Activated T-cell treated with anti-CD3 and anti-CD28 coated beads, Interleukin-2, amount 50 U/mL, for 24 hours (primary cell): ENCODE measurements at regions not wholly inside any gene's neighbourhood (a gene's known extent, or its start where the extent isn't known, plus 50 kb on each side); places are given as distances from the start of the nearest gene placed in this dataset.
A peak's percentile ranks its signal among the peaks of the same experiment; 100 is the strongest.

Experiments used
- DNase-seq: peaks from one replicate; pipeline ENCODE4 v3.0.0-alpha.2; 2020
- H3K27ac Mint-ChIP-seq: 2 replicates; pipeline ENCODE4 v1.8.0; 2020; ENCODE audit warnings: mild to moderate bottlenecking, mixed read lengths
- H3K27me3 Mint-ChIP-seq: 2 replicates; pipeline ENCODE4 v1.8.0; 2020; ENCODE audit warnings: mixed read lengths
- H3K36me3 Mint-ChIP-seq: 2 replicates; pipeline ENCODE4 v1.8.0; 2020; ENCODE audit warnings: low read depth, mixed read lengths
- H3K4me1 Mint-ChIP-seq: 2 replicates; pipeline ENCODE4 v1.8.0; 2020; ENCODE audit warnings: low read depth, mixed read lengths
- H3K4me3 Mint-ChIP-seq: 2 replicates; pipeline ENCODE4 v1.8.0; 2020; ENCODE audit warnings: mild to moderate bottlenecking, moderate library complexity, mixed read lengths
- H3K9me3 Mint-ChIP-seq: 2 replicates; pipeline ENCODE4 v1.8.0; 2020; ENCODE audit warnings: mixed read lengths

DNA sequence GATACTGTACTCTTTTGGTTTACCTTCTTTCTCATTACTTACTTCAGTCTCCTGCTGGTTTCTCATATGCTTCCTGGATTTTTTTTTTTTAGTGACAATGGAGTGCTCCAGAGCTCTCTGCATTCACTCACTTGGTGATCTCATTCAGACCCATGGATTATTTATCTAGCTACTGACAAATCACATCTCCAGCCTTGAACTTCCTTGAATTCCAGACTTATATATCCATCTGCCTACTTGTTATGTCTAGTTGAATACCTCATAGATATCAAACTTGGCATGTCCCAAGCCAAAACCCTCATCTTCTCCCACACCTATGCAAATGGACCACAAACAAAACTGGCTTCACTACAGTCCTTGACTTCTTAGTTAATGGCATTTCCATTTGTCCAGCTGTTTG, 234.7 kb upstream of the ZPLD1 start:
- Mint-ChIP-seq H3K4me1 (peaks cover 2% of the 10 kb centered on the region), H3K4me3 (no peak overlapping the region), H3K36me3 (no peaks in the 10 kb centered on the region), H3K27ac (no peak overlapping the region), H3K9me3 (no peaks in the 10 kb centered on the region), H3K27me3 (no peaks in the 10 kb centered on the region)
- DNase-seq, result no peak

DNA sequence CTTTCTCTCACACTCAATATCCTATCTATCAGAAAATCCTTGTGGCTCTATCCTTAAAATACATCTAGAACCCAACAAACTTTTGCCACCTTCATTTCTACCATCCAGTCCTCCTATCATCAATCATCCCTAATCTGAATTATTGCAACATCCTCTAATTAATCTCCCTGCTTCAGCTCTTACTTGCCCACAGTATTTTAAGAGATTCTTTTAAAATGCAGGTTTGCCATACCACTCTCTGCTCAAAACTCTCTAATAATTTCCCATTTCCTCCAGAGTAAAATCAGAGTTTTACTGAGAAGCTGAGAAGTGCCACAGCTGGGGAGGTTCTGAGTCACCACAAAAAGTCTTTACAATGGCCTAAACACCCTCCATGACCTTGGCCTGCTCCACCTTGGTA, 234.3 kb upstream of the ZPLD1 start:
- Mint-ChIP-seq H3K4me1 (no peaks in the 10 kb centered on the region), H3K27me3 (no peaks in the 10 kb centered on the region), H3K4me3 (no peak overlapping the region), H3K27ac (no peak overlapping the region), H3K36me3 (no peaks in the 10 kb centered on the region), H3K9me3 (no peaks in the 10 kb centered on the region)
- no peak for DNase-seq

DNA sequence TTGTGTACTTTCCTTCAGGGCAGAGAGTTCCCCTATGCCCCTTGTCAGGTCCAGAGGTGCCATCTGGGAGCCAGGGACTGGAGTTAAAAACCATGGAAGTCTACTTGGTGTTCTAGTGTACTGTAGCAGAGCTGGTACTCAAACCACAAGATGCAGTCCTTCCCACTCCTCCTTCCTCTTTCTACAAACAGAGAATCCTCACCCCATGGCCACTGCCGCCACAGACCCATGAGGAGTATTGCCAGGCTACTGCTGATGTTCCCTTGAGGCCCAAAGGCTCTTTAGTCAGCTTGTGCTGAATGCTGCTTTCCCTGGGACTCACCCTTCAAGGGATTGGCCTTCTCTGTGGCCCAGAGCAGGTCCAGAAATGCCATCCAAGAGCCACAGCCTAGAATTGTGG, 229.2 kb upstream of the ZPLD1 start:
- Mint-ChIP-seq H3K4me1 (no peaks in the 10 kb centered on the region), H3K4me3 (no peak overlapping the region), H3K27ac (no peak overlapping the region), H3K36me3 (no peaks in the 10 kb centered on the region), H3K9me3 (peaks cover 6% of the 10 kb centered on the region), H3K27me3 (no peaks in the 10 kb centered on the region)
- DNase-seq, result no peak

DNA sequence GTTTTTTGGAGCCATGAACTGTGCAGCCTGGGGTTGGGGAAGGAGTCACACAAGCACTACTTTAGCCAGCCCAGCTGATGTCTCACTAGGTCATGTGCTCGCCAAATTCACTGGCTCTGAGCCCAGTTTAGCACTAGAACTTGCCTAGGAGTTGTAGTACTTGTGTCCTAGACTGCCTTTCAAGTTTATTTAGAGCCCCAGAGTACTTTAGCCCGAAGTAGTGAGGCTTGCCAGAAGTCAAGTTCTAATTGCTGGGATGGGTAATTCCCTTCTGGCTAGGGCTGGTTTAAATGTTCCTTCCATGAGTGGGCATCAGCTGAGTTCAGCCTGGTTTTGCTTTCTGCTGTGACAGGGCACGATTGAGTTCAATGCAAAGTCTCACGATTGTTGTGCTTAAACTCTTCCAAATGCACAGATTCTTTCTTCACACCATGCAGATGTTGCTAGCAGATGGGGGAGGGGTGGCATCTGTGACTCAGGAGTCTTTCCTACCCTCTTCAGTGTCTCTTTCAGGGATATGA, 228.2 kb upstream of the ZPLD1 start:
- peaks cover 6% of the 10 kb centered on the region for H3K9me3 Mint-ChIP-seq
- no peak overlapping the region for H3K27ac Mint-ChIP-seq
- no peaks in the 10 kb centered on the region for H3K36me3 Mint-ChIP-seq
- H3K27me3 Mint-ChIP-seq, result no peaks in the 10 kb centered on the region
- H3K4me1 Mint-ChIP-seq, result no peaks in the 10 kb centered on the region
- no peak for DNase-seq
- H3K4me3 Mint-ChIP-seq, result no peak overlapping the region

DNA sequence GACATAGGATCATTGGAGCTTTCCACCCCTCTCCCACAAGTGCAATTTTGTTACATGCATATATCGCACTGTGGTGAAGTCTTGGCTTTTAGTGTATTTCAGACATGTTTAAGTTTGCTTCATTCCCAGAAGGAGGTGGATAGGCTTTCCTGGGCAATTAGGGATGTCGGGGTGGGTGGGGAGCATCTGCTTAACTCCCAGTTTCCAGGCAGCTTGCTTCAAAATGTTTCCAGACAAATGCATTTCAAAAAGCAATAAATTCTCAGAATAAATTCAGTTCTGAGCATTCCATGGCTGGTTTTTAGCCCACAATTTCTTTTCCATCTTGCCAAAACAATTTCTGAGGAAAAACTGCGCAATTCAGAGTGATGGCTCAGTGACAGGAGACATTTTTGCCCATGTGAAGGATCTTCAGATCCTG, 227.7 kb upstream of the ZPLD1 start:
- no peaks in the 10 kb centered on the region for H3K36me3 Mint-ChIP-seq
- H3K4me1 Mint-ChIP-seq, result no peaks in the 10 kb centered on the region
- DNase-seq, result no peak
- no peak overlapping the region for H3K4me3 Mint-ChIP-seq
- H3K27ac Mint-ChIP-seq, result no peak overlapping the region
- H3K9me3 Mint-ChIP-seq, result peaks cover 6% of the 10 kb centered on the region
- H3K27me3 Mint-ChIP-seq, result no peaks in the 10 kb centered on the region

DNA sequence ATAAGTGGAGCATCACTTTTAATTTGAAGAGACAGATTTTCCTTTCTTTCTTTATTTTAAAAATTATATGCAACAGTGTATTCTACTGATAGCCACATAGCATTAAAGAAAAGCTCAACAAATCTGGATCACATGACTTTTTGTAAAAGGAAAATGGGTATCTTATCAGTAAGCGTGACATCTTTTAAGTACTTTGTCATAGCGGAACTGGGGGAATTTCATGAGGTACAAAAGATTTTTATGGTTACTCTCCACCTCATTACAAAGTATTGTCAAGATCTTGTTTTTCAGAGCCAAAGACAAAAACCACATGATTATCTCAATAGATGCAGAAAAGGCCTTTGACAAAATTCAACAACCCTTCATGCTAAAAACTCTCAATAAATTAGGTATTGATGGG, 219.6 kb upstream of the ZPLD1 start:
- Mint-ChIP-seq H3K4me3 (no peak overlapping the region), H3K4me1 (peaks cover 4% of the 10 kb centered on the region), H3K27ac (no peak overlapping the region), H3K9me3 (peaks cover 2% of the 10 kb centered on the region), H3K27me3 (no peaks in the 10 kb centered on the region), H3K36me3 (no peaks in the 10 kb centered on the region)
- DNase-seq, result no peak

DNA sequence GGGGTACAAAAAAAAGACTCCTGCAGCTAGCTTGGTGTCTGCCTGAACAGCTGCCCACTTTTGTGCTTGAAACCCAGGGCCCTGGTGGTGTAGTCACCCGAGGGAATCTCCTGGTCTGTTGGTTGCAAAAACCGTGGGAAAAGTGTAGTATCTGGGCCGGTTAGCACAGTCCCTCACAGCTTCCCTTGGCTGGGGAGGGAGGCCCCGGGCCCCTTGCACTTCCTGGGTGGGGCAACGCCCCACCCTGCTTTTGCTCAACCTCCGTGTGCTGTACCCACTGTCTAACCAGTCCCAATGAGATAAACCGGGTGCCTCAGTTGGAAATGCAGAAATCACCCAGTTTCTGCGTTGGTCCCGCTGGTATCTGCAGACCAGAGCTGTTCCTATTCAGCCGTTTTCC, 211.7 kb upstream of the ZPLD1 start:
- Mint-ChIP-seq H3K27me3 (no peaks in the 10 kb centered on the region), H3K4me3 (no peak overlapping the region), H3K27ac (no peak overlapping the region), H3K4me1 (peaks cover 39% of the 10 kb centered on the region), H3K36me3 (no peaks in the 10 kb centered on the region), H3K9me3 (no peaks in the 10 kb centered on the region)
- DNase-seq, result no peak

DNA sequence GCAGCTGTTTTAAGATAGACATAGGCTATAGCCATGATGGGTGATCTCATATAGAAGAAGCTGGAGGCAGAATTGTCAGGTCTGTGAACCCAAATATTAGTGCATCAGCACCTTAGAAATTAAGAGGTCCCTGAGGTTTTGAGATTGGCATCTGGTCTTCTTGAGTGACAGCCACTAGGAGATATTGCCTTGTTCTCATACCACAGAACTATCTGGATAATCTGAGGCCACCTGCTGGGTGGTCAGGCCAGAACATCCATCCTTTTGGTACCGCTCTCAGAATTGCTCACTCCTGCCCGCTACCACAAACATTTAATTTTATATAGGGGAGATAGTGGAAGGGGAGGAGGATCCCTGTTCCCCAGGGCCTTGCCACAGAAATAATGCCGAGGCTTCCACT, 210.6 kb upstream of the ZPLD1 start:
- DNase-seq, result no peak

DNA sequence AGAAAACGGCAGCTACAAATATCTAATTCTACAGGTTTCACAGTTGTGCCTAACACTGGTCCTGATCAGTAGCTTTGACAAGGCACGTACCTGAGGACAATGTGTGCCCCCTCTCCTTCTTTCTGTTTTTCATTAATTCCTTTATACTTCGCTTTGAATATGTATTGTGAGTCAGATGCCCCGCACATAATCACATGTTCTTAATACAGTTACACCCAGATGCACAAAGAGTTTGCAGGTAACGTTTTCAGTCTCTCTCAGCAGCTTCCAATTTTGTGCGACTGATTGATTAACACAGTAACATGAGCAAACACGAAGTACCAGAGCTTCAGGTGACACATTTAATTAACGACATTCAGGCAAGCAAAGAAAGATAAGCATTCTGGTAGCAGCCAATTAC, 209.8 kb upstream of the ZPLD1 start:
- Mint-ChIP-seq H3K36me3 (no peaks in the 10 kb centered on the region), H3K27me3 (no peaks in the 10 kb centered on the region), H3K4me1 (peaks cover 44% of the 10 kb centered on the region), H3K9me3 (no peaks in the 10 kb centered on the region), H3K4me3 (no peak overlapping the region), H3K27ac (no peak overlapping the region)
- DNase-seq, result no peak

More for the DNA sequence above, 210.6 kb upstream of the ZPLD1 start:
- H3K4me1 Mint-ChIP-seq, result peaks cover 41% of the 10 kb centered on the region
- H3K9me3 Mint-ChIP-seq, result no peaks in the 10 kb centered on the region
- no peaks in the 10 kb centered on the region for H3K27me3 Mint-ChIP-seq
- H3K27ac Mint-ChIP-seq, result no peak overlapping the region
- H3K36me3 Mint-ChIP-seq, result no peaks in the 10 kb centered on the region
- H3K4me3 Mint-ChIP-seq, result no peak overlapping the region

DNA sequence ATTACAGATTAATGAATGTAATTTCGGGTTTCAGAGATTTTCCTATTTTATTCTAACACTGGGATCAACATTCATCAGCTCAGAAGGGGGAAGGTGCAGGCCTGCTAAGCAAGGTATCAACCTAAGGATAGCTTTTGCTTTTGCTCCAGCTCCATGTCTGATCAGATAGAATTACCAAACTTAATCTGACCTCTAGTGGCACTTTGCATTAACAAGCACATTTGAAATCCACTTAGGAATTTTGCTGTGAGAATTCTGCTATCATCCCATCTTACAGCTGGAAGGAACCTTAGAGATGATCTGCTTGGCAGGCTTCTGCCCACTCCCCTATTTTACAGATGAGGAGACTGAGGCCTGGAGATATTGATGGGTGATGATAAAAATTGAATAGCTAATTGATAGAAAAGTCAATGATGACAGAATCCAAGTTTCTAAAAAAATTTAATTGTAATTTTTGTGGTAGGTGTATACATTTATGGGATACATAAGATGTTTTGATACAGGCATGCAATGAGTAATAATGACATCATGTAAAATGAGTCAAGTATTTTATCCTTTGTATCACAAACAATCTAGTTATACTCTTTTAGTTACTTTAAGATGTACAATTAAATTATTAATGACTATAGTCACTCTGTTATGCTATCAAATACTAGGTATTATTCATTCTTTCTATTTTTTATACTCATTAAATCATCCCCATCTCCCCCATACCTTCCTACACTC, 209.2 kb upstream of the ZPLD1 start:
- Mint-ChIP-seq H3K4me3 (no peak overlapping the region), H3K27ac (no peak overlapping the region), H3K36me3 (no peaks in the 10 kb centered on the region), H3K27me3 (no peaks in the 10 kb centered on the region), H3K9me3 (no peaks in the 10 kb centered on the region), H3K4me1 (peaks cover 44% of the 10 kb centered on the region)
- DNase-seq, result no peak

DNA sequence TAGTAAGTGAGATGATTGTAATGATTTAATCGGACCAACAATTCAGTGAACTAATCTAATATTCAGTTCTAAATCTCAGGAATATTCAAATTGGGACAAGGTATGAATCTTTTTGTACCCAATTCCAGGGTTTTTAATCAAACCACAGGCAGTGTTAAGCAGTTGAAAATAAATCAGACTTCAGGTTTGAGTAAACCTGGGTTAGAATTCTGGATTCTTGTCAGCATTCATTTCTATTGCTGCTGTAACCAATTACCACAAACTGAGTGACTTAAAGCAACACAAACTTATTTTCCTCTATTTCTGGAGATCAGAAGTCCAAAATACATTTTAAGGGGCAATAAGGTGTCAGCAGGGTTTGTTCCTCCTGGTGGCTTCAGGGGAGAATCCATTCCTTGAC, 208.4 kb upstream of the ZPLD1 start:
- no peaks in the 10 kb centered on the region for H3K36me3 Mint-ChIP-seq
- H3K27ac Mint-ChIP-seq, result no peak overlapping the region
- peaks cover 44% of the 10 kb centered on the region for H3K4me1 Mint-ChIP-seq
- no peaks in the 10 kb centered on the region for H3K27me3 Mint-ChIP-seq
- DNase-seq, result no peak
- no peak overlapping the region for H3K4me3 Mint-ChIP-seq
- H3K9me3 Mint-ChIP-seq, result no peaks in the 10 kb centered on the region

DNA sequence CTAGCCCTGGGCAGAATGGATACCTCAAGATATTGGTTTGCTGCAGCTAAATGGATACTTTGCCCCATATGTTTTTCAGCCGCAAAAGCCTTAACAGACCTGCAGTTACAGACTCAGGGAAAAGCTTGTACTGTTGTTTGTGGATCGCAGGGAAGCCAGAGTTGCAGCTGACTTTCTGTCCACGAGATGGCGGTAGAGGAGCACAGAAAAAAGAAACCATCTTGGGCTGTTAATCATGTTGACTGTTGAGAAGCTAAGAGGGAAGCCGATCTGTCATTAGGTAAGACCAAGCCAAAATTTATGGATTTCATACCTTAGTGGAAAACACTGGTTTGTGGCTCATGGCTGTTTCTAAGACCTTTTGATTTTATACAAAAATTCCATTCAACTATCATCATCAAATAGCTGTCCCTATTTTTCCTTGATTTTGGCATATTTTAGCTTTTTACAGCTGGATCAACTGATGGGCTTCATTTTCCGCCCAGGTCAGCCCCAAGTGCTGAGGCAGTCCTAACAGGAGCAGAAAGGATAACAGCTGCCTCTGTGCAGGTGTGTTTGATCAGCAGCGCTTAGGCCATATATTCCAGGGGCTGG, 205.7 kb upstream of the ZPLD1 start:
- Mint-ChIP-seq H3K4me1 (peaks cover 20% of the 10 kb centered on the region), H3K4me3 (no peak overlapping the region), H3K27me3 (no peaks in the 10 kb centered on the region), H3K9me3 (no peaks in the 10 kb centered on the region), H3K36me3 (no peaks in the 10 kb centered on the region), H3K27ac (no peak overlapping the region)
- peak; percentile 84 for DNase-seq

DNA sequence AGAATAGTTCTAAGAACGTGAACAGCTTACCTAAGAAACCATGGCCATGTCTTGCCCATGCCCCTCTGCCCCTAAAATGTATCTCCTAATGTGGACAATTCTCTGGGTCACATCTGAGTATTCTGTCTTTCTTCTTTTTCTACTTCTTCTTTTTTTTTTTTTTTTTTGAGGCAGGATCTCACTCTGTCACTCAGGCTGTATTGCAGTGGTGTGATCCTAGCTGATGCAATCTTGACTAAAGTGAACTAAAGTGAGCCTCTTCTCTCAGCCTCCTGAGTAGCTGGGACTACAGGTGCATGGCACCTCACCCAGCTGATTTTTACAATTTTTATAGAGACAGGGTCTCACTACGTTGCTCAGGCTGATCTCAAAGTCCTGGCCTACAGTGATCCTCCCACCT, 204.8 kb upstream of the ZPLD1 start:
- H3K9me3 Mint-ChIP-seq, result no peaks in the 10 kb centered on the region
- no peaks in the 10 kb centered on the region for H3K27me3 Mint-ChIP-seq
- no peak for DNase-seq
- H3K4me3 Mint-ChIP-seq, result no peak overlapping the region
- no peaks in the 10 kb centered on the region for H3K36me3 Mint-ChIP-seq
- no peak overlapping the region for H3K27ac Mint-ChIP-seq
- peaks cover 12% of the 10 kb centered on the region for H3K4me1 Mint-ChIP-seq

DNA sequence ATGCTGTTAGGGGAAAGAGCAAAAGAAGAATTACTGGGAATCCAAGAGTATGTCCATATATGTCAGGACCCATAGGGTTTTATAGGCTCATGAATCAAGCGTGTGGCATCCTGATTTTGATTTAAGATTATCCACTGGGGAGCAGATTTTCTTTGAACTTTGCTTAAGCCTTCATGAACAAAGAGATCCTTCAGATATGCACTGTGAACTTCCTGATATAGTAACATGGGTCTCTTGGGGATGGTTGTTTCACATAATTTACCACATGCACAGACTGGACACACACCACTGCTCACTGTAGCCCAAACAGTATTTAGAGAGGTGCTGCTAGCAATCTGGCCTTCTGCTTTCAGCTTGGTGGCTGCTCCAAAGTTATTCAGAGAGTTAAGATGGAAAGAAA, 200.9 kb upstream of the ZPLD1 start:
- Mint-ChIP-seq H3K27ac (no peak overlapping the region), H3K4me3 (no peak overlapping the region), H3K27me3 (no peaks in the 10 kb centered on the region), H3K4me1 (peaks cover 7% of the 10 kb centered on the region), H3K9me3 (no peaks in the 10 kb centered on the region), H3K36me3 (no peaks in the 10 kb centered on the region)
- no peak for DNase-seq

DNA sequence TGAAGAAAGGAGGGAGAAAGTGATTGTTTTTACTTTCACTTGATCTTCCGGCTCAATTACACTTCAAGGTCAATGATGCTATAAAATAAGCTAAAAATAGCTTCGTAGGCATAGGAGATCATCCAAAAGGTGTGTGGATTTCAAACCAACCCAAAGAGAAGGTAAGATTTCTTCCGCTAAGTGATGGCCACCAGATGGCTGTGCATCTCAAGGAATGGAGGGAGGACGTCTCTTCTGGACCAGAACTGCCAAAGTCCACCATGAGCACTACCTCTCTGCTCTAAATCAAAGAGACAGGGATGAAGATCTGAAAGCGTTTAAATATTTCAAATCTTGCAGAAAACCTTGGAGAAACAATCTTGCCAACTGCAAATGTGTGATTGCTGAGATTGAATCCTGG, 199.1 kb upstream of the ZPLD1 start:
- no peak for DNase-seq
- Mint-ChIP-seq H3K27me3 (no peaks in the 10 kb centered on the region), H3K27ac (no peak overlapping the region), H3K4me1 (peaks cover 2% of the 10 kb centered on the region), H3K9me3 (no peaks in the 10 kb centered on the region), H3K4me3 (no peak overlapping the region), H3K36me3 (no peaks in the 10 kb centered on the region)
